ENCODE measurements at regions not wholly inside any gene's neighbourhood (a gene's known extent, or its start where the extent isn't known, plus 50 kb on each side); places are given as distances from the start of the nearest gene placed in this dataset.
"Not testable (repeated sequence)": the region's sequence is repeated elsewhere in the genome, so short reads cannot be mapped to it uniquely, and the experiment has no call there.

DNA sequence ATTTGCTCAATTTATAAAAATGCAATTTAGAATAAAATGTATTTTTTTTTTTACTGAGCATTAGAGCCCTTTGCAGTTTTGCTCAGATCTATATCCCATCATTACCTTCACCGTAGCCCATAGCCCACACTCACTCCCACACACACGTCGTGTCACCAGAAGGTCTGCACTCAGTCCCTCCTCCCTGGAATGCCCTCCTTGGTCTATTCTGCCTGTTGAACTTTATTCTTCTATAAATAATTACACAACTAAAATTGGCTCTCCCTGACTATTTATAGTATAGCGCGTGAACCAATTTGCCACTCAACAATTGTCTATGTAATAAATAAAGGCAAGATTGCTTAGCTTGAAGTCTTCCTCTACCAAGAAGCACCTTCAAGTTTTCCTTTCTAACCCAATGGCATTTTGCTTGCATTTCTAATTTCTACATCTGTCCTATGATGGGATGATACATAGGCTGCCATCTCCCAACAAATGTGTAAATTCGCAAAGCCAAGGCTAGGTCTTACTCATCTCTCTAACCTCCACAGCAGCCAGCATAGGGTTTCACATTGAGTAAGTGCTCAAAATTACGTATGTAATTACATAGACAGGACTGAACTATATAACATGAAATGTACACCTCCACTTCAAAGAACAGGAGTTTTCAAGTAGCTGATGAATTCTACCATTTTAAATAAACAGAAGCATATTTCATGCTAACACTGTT lies 172.0 kb upstream of the HES1 start:
- DNase-seq (ENCODE audit: low read depth) = no peak

DNA sequence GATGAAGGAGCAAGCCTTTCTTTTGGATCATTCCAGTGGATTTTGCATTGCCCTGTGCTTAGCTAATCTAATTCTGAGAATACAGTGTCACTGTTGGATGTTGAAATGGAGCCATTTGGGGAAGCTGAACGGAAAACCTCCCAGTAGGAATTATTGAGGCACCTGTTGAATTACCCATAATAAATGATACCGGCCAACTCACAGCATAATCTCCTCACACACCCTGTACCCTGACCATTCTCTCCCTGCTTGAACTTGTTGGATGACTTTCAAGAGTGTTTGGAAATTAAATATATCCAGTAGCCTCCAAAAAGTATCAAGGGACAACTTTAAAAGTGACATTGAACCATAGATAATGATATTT lies 171.4 kb upstream of the HES1 start:
- no peak for DNase-seq (ENCODE audit: low read depth)

DNA sequence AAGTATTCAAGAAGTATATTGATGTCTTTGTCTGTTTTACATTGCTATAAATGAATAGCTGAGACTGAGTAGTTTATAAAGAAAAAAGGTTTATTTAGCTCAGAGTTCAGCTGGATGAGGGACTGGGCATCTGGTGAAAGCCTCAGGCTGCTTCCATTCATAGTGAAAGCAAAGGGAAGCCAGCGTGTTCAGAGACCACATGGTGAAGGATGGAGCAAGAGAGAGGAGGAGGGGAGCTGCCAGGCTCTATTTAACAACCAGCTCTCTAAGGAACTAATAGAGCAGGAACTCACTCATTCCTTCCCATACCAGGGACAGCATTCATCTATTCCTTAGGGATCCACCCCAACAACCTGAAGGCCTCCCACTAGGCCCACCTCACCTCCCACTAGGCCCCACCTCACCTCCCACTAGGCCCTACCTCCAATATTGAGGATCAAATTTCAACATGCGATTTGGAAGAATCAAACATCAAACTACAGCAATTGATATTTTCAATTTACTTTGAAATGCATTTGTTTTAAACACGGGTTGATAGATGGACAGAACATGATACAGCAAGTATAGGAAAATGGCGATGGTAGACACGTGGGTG lies 167.5 kb upstream of the HES1 start:
- DNase-seq (ENCODE audit: low read depth) = no peak

DNA sequence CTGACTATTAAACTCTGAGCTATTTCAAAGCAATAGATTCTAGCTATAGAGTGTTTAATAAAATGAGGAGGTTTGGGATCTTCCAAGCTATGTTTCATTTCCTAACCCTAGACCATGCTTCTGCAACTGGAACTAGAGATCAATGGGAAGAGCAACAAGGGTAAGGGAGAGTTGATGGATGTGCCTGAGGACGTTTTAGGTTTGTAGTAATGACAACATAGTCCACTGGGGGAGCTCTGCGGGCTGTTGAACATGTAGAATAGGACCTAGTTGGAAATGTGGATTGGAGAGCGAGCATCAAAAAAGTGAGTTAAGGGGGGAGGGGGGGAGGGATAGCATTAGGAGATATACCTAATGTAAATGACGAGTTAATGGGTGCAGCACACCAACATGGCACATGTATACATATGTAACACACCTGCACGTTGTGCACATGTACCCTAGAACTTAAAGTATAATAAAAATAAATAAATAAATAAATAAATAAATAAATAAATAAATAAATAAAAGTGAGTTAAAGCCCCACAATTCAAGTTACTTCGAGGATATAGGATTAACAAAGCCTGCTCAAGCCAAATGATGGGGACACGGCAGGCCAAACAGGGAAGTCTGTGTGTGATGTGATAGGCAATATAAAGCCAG lies 165.7 kb upstream of the HES1 start:
- DNase-seq (ENCODE audit: low read depth) = not testable (repeated sequence)

DNA sequence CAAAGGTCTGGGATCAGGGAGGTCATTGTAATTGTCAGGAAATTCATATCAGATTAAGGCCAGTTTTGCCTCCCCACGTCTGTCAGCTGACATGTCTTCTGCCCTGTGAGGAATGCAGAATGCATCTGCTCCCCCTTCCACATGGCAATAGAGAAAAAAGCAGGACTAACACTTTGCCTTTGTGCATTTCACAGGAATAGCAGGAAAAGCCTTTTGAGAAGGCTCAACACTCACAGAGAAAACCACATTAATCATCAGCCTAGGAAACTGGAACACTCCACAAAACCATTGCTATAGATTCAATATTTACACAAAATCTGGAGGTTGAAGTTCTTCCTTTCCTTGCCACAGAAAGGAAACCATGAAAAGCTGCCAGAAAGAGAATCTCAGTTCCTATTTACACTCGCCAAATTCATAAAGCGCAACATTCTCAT lies 165.2 kb upstream of the HES1 start:
- DNase-seq (ENCODE audit: low read depth) = no peak

DNA sequence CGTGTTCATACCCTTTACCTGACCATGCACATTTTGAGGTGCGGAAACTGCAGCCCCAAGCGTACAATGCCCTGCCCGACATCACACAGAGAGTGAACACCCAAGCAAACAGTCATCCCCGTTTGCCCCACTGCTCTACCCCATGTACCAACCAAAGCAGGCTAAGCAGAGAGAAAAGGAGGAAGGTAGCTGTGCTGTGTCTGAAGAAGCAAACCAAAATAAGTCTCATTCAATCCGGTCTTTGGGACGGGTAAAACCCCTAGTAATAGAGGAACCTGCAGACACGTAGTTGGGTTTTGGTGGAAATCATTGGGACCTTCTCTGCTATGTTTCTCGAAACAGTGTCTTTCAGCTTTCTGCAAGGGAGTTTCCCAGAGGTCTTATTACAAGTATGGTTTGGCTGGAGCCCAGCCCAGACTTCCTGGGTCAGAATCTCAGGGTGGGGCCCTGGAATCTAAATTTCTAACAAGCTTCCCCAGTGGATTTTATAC lies 164.6 kb upstream of the HES1 start:
- DNase-seq (ENCODE audit: low read depth) = no peak

DNA sequence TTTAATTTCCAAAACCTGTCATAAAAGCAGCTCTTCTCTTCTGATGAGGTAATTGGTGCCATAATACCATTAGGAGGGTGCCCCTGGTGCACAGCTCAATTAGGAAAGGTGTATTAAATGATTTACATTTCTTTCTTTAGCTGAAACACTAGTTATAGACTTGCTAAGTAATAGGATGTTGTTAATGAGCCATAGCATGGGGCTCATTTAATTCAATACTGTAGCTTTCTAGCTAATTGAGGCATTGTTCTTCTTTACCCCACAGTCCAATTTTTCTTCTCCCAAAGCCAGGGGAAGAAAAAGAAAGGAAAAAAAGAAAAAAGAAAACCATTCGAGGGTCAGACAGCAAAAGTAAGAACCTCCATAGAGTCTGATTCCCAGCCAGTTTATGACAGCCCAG lies 164.0 kb upstream of the HES1 start:
- DNase-seq (ENCODE audit: low read depth) = no peak

DNA sequence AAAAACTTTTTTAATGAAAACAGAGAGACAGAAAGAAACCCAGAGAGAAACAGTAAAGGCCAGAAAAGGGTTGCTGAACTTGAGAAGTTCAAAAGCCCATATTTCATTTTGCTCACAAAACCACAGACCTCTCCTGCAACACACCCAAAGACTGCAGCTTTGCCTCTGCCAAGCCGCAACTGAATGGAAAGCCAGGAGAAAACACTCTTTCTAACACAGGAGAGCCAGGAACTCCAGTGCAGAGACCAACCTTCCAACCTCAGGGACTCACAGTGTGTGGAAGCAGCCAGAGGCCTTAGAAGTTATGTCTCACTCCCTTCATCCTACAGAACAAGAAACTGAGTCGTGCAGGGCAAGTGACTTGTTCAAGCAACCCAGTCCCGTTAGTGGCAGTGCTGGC lies 163.1 kb upstream of the HES1 start:
- no peak for DNase-seq (ENCODE audit: low read depth)

DNA sequence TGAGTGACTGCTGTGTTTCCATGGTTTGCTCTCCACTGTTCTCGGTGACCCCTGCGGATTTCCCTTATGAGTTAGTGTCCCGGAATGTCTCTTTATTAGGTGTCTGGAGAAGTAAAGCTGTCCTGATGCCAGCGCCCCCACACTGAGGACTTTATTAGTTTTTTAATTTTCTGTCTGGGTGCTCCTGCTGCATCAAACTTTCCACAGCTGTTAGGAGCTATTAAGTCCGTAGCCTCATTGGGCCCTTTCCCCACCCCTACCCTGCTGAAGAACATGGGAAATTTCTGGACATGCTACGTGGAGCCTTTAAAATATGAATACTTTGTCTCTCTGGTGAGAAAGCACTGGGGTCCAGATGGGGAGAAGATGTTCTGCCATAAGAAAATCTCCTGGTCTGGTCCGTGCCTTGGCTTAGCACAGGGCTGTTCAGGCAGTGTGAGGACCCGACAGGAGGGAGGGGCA lies 161.7 kb upstream of the HES1 start:
- no peak for DNase-seq (ENCODE audit: low read depth)

DNA sequence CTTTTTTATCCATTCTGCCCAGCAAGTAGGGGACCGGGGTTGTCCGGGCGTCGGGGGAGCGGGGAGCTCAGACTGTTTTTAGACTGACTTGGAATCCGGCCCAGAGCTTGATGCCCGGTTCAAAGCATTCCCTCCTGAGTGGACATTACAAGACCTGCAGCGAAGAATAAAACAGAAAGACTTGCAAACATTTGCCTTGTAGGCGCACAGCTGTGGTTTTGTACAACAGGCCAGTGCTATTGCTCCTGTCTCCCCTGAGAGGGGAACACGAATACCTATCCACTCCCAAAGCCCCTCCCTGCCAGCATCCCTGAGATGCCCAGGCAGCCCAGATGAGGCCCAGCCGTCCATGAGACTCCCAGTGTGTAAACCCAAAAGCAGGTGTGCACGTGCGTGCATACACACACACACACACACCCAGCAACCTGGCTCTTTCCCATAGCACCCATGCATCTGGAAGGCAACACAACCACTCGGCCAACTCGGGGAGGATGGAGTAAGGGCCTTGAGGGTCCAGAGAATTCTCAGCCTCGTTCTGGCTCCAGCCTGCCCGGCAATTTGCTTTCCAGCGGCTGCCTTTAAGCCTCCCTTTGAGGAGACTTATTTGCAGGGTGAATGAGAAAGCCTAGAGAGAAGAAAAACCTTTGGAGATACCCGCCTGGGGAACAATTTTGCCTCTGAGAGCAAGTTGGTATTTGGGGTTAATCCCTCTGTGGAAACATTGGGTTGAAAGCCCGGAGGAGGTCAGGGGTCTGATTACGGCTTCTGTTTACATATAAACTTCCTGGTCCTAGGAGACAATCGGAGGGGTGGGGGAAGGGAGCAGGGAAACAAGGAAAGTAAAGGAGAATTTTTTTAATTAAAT lies 161.0 kb upstream of the HES1 start:
- DNase-seq (ENCODE audit: low read depth) = no peak

DNA sequence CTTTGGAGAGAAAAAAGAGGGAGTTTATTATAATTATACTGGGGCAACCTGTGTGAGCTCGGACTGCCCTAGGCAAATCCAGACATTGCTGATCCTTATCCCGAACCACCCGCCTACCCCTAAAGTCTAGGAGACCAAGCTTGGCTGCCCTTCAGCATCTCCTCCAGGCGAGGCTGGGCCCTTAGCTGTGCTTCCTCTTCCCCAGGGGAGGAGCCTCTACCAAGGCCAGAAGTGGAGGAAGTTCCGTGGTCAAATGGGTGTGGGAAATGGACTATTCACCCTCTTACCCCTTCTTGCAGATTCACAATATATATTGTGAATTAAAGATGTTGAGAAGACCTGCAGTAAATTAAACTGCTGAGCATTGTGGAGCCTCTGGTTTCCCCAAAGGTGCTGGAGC lies 158.3 kb upstream of the HES1 start:
- DNase-seq (ENCODE audit: low read depth) = no peak

DNA sequence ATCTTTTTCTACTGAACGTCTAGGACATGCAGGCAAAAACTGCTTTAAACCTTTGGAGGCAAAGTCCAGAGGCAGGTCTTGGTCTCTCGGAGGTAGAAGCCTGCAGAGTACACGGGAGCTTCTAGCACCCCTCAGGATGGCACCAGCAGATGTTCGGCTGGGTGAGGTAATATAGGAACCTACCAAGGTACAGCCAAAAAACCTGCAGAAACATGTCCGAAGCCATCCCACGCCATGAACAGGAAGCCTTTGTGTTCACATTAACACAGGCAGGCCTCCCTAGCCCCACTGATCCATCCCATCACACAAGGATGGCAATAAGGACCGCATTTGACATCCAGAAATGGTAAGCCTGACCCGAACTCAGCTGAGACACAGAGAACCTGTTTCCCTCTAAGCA lies 157.9 kb upstream of the HES1 start:
- no peak for DNase-seq (ENCODE audit: low read depth)

DNA sequence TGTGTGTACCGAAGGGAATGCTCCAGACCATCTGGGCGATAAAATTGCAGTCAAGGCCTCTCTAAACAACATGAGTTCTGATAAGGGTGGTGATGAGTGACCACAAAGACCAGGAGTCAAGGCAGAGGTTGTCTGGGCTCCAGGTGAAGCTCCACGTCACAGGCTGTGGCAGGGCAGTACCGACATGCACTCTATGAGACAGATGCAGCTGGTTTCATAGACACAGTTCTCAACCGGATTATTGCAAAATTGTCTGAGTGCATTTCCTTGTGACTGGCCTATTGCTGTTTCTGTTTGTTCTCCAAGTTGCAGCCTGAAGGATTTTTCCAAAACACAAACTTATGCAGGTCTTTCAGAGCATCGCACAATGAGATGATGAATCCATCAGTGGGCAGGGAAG lies 157.5 kb upstream of the HES1 start:
- no peak for DNase-seq (ENCODE audit: low read depth)

DNA sequence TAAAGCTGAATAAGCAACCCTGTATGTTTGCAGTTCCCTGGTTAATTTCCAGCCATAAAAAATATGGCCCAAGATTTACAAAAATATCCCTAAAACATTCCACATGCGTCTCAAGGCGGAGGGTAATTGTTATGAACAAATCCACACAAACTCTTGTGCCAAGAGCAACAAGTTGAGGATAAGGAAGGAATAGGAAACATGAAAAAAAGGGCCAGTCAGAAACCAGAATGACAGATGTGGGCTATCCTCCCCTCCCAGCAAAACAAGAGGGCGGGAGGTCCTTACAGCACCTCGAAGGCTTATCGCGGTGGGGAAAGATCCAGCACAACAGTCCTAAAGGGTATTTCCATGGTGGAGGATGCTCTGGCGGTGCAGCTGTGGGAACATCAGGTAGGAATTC lies 155.6 kb upstream of the HES1 start:
- no peak for DNase-seq (ENCODE audit: low read depth)

DNA sequence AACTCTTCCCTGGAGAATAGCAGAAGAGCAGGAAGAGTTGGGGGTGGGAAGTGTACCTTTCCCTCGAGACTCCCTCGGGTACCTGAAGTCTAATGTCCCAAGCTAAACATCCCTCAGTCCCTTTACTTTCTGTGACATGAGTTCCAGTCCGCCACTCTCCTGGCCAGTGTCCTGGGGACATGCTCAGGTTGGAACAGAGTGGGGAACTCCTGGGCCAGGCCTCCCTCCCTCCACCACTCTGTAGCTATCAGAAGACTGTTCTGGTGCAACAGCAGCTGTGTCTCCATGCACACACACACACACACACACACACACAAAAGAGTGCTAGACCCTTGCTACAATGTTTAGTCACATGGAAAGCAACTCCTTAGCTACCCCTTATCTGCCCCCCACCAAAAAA lies 155.0 kb upstream of the HES1 start:
- DNase-seq (ENCODE audit: low read depth) = no peak

DNA sequence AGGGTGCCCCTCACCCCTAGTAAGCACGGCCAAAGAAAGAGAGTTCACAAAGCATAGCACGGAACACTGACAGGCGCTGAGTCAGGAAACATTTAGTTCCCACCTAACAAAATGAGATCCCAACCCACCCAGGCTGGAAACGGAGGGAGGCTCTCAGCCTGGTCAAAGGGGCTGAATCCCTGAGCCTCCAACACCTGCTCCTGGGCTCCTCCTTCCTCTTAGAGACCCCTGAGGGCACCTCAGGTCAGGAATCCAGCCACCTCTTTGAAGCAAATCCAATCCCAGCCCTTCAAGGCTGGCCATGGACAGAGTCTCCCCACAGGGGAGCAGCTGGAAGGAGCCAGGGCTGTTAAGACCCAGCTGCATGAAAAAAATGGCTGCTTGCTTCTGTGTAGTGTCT lies 154.4 kb upstream of the HES1 start:
- DNase-seq (ENCODE audit: low read depth) = no peak

DNA sequence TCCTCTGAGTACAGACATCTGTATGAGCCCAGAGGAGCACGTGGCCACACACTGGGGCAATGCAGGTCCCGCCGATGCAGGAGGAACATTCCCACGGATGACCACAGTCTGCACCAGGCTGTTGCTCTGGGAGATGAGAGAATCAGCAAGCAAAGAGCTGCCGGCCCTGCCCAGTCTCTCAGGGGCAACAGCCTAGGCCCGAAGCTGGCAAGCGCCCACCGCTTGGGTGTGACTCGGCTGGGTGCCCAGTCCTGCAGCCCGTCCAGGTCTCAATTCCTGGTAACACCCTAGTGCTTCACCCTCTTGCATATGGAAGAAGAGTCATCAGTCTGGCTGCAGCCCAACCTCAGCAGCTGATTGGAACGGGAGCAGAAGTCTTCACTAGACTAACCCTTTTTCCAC lies 153.7 kb upstream of the HES1 start:
- DNase-seq (ENCODE audit: low read depth) = no peak

DNA sequence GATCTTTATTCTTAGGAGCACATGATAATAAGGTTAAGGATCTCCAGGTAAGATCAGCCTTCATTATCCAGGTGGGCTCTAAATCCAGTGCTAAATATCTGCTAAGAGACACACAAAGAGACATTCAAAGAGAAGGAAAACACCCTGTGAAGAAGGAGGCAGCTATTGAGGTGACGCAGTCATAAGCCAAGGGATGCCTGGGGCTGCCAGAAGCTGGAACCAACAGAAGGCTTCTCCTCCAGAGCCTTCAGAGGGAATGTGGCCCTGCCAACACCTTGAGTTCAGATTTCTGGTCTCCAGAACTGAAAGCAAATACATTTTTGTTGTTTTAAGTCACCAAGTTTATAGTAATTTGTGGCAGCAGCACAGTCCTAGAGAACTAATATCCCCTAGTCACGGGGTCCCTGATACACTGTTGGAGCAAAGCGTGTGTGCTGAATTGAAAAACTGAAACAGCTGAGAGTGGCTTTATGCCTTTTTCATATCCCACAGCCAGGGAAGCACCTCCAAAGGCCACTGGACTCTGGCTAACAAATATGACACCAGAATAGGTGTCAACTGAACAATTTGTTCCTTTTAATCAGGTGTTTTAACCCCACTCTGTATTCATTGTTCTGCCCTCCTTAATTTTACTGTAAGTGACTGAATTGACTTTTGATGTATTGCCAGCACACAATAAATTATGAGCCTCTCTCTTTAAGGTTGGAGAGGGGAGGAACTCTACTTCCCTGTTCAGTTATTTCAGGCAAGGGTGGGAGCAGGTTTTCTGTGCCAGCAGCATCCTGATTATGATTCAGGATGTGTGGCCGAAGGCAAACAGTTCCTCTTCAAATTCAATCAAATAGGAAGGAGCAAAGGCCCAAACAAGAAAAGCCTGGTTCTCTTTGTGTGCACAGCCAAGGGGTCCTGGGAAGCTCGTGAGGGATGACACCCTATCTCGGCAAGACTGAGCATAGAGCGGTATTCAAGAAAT lies 151.8 kb upstream of the HES1 start:
- no peak for DNase-seq (ENCODE audit: low read depth)

DNA sequence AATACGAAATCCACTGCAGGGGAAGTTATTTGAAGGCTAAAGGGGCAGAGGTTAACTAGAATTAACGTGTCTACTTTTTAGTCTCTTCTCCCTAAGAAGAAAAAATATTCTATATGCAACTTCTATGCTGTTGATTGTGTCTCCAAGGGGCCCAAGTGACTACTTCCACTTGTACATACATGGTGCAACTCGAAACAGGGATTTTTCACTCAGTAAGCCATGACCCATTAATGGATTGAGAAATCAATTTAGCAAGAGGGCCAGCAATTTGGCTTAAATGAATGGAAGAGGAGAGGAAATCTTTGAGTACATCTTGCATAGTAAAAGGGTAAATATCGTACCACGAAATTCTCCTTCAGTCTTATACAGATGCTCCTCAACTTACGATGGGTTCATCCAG lies 151.1 kb upstream of the HES1 start:
- DNase-seq (ENCODE audit: low read depth) = no peak

DNA sequence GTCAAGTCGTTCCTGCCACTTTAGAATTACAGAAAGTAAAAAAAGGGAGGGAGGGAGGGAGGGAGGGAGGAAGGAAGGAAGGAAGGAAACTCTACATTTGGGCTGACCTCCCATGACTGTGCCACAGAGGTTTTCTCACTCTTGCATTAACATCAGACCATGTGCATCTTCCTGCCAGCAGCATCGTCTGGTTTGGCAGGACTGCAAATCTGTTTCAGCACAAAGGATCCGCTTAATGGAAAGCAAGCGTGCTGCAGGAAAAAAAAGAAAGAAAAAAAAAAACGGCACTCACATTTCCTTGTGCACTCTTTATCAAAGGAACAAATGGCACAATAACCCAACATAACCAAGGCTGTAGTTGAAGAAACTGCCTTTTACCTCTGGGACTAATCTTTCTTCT lies 148.8 kb upstream of the HES1 start:
- no peak for DNase-seq (ENCODE audit: low read depth)

DNA sequence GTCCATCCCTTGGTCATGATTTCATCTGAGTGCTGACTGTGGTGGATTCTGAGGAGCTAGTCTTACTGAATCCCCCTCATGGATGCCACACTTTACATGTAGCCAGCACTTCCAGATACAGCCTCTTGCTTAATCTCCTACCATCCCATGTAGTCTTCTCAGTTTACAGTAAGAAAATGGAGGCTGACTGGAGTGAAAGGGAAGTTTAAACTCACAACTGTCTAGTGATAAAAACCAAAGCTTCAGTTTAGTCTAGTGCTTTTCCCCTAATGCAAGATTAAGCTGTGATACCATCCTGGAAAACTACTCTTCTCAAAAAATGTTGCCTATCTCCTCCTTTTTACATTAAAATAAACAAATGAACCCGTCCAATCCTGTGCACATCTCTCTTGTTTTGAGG lies 146.8 kb upstream of the HES1 start:
- no peak for DNase-seq (ENCODE audit: low read depth)
